ENCODE measurements at regions not wholly inside any gene's neighbourhood (a gene's known extent, or its start where the extent isn't known, plus 50 kb on each side); places are given as distances from the start of the nearest gene placed in this dataset.

DNA sequence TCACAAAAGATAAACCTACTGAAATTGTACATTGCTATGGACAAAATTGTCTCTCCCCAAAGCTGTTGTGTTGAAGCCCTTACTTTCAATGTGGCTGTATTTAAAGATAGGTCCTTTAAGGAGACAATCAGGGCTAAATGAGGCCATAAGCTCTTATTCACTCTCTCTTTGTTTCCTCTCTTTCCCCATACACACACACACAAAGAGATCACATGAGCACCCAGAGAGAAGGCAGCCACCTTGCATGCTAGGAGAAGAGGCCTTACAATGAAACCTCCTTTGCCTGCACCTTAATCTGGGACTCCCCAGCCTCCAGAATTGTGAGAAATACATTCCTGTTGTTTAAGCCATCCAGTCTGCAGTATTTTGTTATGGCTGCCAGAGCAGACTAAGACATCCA, 1295.6 kb upstream of the CDH6 start:
- H2AFZ ChIP-seq (ENCODE audit: low read depth, low read length): no peak overlapping the region
- no peaks in the 10 kb centered on the region for H4K20me1 ChIP-seq (replicated peaks; ENCODE audit: control insufficient read depth, extremely low read depth, insufficient read depth, low read length)
- H3K79me2 ChIP-seq (ENCODE audit: control insufficient read depth, insufficient read depth, low read length): no peaks in the 10 kb centered on the region
- no peaks in the 10 kb centered on the region for H3K36me3 ChIP-seq (ENCODE audit: control insufficient read depth in 2 of 2, extremely low read depth in 1 of 2, insufficient read depth in 2 of 2, low read length in 2 of 2)
- H3K4me1 ChIP-seq (ENCODE audit: control insufficient read depth, extremely low read depth, insufficient read depth, low read length): no peaks in the 10 kb centered on the region
- no peaks in the 10 kb centered on the region for H3K27me3 ChIP-seq (ENCODE audit: control insufficient read depth in 2 of 2, insufficient read depth in 2 of 2, low read length in 2 of 2)
- dilution Hi-C loops (cut with MboI; ENCODE audit: extremely low pct_ligation_motif_present, low sequenced_read_pairs): no loop called here
- BruUV-seq (replicated peaks): no TSS peak
- no peak overlapping the region for H3K4me3 ChIP-seq (replicated peaks in 1 of 3; ENCODE audit: insufficient read depth in 1 of 3, low read depth in 1 of 3, low read length in 3 of 3)
- TF ChIP-seq JUN (IDR thresholded peaks at IDR 0.05; ENCODE audit: borderline replicate concordance, insufficient read depth, insufficient read length, low read depth) (no peak), POLR2A (IDR thresholded peaks at IDR 0.05; ENCODE audit: low read depth, low read length) (no peak), CTCF (IDR thresholded peaks at IDR 0.05; ENCODE audit: extremely low read depth in 1 of 2, insufficient read depth in 1 of 2, low read depth in 1 of 2, low read length in 2 of 2) (no peak), FOS (IDR thresholded peaks at IDR 0.05; ENCODE audit: borderline replicate concordance, insufficient read depth, low read length) (no peak), MYC (IDR thresholded peaks at IDR 0.05; ENCODE audit: low read depth, low read length) (no peak), POLR2AphosphoS5 (IDR thresholded peaks at IDR 0.05; ENCODE audit: insufficient read depth, low read depth, low read length) (no peak), MAX (IDR thresholded peaks at IDR 0.05; ENCODE audit: insufficient read depth, insufficient read length) (no peak), GATA2 (IDR thresholded peaks at IDR 0.05; ENCODE audit: insufficient read depth, insufficient read length, low read depth, low read length) (no peak), EZH2 (IDR thresholded peaks at IDR 0.05; ENCODE audit: borderline replicate concordance, low read depth, low read length, severe bottlenecking) (no peak)
- intact Hi-C loops (cut with micrococcal nuclease): no loop called here
- H3K9ac ChIP-seq (replicated peaks; ENCODE audit: extremely low read depth, insufficient read depth, low read length): no peak overlapping the region
- no peaks in the 10 kb centered on the region for H3K9me3 ChIP-seq (replicated peaks; ENCODE audit: control insufficient read depth, insufficient read depth, low read length)
- CTCF ChIA-PET: no interaction called here
- no peaks in the 10 kb centered on the region for H3K9me1 ChIP-seq (replicated peaks; ENCODE audit: control insufficient read depth, extremely low read depth, insufficient read depth, low read length)
- DNase-seq (ENCODE audit: low read depth, low spot score) (no peak), FAIRE-seq (no peak)
- no peak overlapping the region for H3K4me2 ChIP-seq (ENCODE audit: insufficient read depth, low read length)
- no peak overlapping the region for H3K27ac ChIP-seq (ENCODE audit: insufficient read depth, low read depth, low read length)
- POLR2A ChIA-PET: no interaction called here

Data from endothelial cell of umbilical vein (primary cell).